BE2C (cell line): ENCODE measurements at regions not wholly inside any gene's neighbourhood (a gene's known extent, or its start where the extent isn't known, plus 50 kb on each side); places are given as distances from the start of the nearest gene placed in this dataset.
A peak's percentile ranks its signal among the peaks of the same experiment; 100 is the strongest.

Experiments used
- DNase-seq: peaks from one replicate; pipeline ENCODE4 v3.0.0-alpha.2; 2020
- H3K27me3 ChIP-seq: fragments of 250-450 bp; sonication (Bioruptor Pico); 2 replicates; pipeline ENCODE4 v1.5.1; 2020; ENCODE audit warnings: mild to moderate bottlenecking
- H3K36me3 ChIP-seq: fragments of 250-450 bp; sonication (Bioruptor Pico); 2 replicates; pipeline ENCODE4 v1.5.1; 2020; ENCODE audit warnings: mild to moderate bottlenecking
- H3K4me1 ChIP-seq: fragments of 250-450 bp; sonication (Bioruptor Pico); 2 replicates; pipeline ENCODE4 v1.5.1; 2020
- H3K4me3 ChIP-seq: 2 replicates; pipeline ENCODE4 v1.5.1; 2011; ENCODE audit warnings: low read depth, low read length
- H3K9me3 ChIP-seq: fragments of 250-450 bp; sonication (Bioruptor Pico); 2 replicates; pipeline ENCODE4 v1.5.1; 2020
- TF ChIP-seq, protein P1 (sequence below): IDR thresholded peaks from 2 replicates; pipeline ENCODE4 v1.5.1; 2012; ENCODE audit warnings: mild to moderate bottlenecking, low read depth, low read length

DNA sequence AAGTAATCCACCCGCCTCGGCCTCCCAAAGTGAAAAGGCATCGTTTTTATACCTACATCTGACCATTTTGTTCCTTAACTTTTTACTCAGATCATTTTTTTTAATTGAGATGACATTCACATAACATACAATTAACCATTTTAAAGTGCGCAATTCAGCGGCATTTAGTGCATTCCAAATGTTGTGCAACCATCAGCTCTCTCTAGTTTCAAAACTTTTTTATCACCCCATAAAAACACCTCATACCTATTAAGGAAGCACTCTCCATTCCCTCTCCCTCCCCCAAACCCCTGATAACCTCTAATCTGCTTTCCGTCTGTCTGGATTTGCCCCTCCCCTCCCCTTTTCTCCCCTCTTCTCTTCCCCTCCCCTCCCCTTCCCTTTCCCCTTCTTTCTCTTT, 310.1 kb downstream of the UACA start:
- no peak for DNase-seq
- Histone ChIP-seq H3K27me3 (no peaks in the 10 kb centered on the region), H3K36me3 (no peaks in the 10 kb centered on the region), H3K9me3 (no peaks in the 10 kb centered on the region), H3K4me3 (no peak overlapping the region), H3K4me1 (peaks cover 4% of the 10 kb centered on the region; the same call in 1 of the 2 replicates)
- TF ChIP-seq, protein P1, sequence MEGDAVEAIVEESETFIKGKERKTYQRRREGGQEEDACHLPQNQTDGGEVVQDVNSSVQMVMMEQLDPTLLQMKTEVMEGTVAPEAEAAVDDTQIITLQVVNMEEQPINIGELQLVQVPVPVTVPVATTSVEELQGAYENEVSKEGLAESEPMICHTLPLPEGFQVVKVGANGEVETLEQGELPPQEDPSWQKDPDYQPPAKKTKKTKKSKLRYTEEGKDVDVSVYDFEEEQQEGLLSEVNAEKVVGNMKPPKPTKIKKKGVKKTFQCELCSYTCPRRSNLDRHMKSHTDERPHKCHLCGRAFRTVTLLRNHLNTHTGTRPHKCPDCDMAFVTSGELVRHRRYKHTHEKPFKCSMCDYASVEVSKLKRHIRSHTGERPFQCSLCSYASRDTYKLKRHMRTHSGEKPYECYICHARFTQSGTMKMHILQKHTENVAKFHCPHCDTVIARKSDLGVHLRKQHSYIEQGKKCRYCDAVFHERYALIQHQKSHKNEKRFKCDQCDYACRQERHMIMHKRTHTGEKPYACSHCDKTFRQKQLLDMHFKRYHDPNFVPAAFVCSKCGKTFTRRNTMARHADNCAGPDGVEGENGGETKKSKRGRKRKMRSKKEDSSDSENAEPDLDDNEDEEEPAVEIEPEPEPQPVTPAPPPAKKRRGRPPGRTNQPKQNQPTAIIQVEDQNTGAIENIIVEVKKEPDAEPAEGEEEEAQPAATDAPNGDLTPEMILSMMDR = no peak

DNA sequence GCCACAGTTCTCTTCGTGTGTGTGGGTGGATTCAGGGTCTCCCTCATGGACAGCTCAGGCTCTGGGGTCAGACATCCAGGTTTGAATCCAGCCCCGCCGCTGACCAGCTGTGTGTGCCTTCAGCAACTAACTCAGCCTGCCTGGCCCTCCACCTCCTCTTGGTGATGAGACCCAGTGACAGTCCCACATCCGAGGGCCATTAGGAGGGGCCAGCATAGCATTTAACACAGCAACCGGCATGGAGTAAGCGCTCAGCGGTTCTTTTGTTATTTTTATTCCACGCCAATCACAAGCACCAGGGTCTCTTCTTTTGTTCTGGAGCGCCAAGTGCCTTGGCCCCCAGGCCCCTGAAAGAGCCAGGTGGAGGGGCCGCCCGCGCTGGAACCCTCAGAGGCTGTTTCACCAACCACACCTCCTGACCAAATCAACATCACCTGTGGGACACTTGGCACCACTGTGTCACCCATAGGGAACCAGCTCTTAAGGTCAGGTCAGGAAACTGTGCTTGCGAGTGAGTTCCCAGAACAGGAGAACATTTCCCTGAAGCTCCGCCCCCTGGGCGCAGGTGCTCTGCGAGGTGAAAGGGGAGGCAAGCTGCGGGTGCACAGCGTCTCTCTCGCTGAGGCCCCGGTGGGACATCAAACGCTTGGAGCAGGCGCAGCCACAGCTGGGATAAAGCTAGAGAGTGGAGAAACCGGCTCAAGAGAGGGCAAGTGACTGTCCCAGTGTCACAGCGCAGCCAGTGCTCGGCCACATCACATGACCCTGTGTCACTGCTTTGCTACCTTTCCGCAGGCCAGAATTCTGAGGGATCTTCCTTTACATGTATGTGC, 311.3 kb downstream of the UACA start:
- no peak overlapping the region for H3K4me3 ChIP-seq
- DNase-seq = no peak
- no peaks in the 10 kb centered on the region for H3K9me3 ChIP-seq

DNA sequence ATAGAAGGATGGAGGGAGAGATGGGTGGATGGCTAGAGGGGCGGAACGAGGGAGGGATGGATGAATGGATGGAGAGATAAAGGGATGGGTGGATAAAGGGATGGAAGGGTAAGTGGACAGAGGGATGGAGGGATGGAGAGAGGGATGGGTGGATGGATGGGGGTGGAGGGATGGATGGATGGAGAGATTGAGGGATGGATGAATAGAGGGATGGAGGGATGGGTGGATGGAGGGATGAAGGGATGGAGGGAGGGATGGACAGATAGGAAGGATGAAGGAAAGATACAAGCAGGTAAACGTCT, 313.3 kb downstream of the UACA start:
- no peaks in the 10 kb centered on the region for H3K27me3 ChIP-seq
- TF ChIP-seq, protein P1 = no peak
- DNase-seq = no peak
- H3K36me3 ChIP-seq = no peaks in the 10 kb centered on the region
- H3K9me3 ChIP-seq = no peaks in the 10 kb centered on the region
- no peak overlapping the region for H3K4me3 ChIP-seq
- peaks cover 5% of the 10 kb centered on the region for H3K4me1 ChIP-seq

More for the DNA sequence above, 311.3 kb downstream of the UACA start:
- H3K27me3 ChIP-seq = no peaks in the 10 kb centered on the region
- H3K4me1 ChIP-seq = peaks cover 7% of the 10 kb centered on the region
- TF ChIP-seq, protein P1 = no peak
- no peaks in the 10 kb centered on the region for H3K36me3 ChIP-seq

DNA sequence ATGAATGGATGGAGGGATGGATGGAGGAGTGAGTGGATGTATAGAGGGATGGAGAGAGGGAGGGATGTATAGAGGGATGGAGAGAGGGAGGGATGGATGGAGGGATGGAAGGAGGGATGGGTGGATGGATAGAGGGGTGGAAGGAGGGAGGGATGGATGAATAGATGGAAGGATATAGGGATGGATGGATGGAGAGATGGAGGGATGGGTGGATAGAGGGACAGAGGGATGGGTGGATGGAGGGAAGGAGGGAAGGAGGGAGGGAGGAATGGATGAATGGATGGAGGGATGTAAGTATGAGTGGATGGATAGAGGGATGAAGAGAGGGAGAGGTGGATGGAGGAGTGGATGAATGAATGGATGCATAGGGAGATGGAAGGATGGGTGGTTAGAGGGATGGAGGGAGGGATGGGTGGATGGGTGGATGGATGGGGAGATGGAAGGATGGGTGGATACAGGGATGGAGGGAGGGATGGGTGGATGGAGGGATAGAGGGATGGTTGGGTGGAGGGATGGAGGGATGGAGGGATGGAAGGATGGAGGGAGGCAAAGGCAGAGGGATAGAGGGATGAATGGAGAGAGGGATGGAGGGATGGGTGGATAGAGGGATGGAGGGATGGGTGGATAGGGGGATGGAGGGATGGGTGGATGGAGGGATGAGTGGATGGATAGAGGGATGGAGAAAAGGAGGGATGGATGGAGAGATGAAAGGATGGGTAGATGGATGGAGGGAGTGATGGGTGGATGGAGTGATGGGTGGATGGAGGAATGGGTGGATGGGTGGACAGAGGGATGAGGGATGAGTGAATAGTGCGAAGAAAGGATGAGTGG, 313.8 kb downstream of the UACA start:
- H3K4me3 ChIP-seq = no peak overlapping the region
- H3K27me3 ChIP-seq = no peaks in the 10 kb centered on the region
- H3K36me3 ChIP-seq = no peaks in the 10 kb centered on the region
- TF ChIP-seq, protein P1 = no peak
- no peak for DNase-seq
- peaks cover 5% of the 10 kb centered on the region for H3K4me1 ChIP-seq
- no peaks in the 10 kb centered on the region for H3K9me3 ChIP-seq

DNA sequence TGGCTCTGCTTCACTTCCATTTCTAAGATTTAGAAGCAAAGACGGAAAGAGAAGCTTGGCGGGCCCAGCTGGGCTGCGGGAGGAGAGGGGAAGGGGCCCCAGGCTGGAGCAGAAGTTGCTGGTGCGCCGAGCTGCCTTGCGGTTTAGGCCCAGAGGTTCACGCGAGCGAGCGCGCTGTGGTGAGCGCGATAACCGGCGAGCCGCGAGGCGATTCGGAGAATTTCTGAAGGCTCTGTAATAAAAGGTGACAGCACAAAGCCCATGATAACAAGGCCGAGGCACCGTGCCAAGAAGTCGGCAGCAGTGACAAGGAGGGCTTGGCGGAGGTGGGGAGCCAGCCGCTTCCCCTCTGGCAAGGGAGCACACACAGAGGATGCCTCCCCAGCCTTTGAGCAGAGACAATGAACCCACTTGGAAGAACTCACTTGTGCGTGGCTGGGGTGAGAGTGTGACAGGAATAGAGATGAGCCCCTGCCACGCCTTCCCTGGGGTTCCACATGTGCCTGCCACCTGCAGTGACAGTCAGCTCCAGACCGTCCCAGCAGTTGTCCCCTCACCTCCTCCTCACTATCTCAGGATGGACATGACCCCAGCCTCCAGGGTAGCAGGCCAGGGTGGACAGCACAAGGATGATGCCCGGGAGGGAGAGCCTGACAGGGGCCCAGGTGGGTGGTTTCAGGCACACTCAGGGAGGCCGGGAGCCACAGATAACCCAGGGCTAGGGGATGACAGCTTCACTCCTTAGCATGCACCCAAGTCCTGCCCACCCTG, 315.2 kb downstream of the UACA start:
- TF ChIP-seq, protein P1 = no peak
- DNase-seq = peak; percentile 55
- no peaks in the 10 kb centered on the region for H3K27me3 ChIP-seq

More for the DNA sequence above, 315.2 kb downstream of the UACA start:
- peaks cover 5% of the 10 kb centered on the region for H3K4me1 ChIP-seq
- no peak overlapping the region for H3K4me3 ChIP-seq
- H3K9me3 ChIP-seq = no peaks in the 10 kb centered on the region
- no peaks in the 10 kb centered on the region for H3K36me3 ChIP-seq
